Thoracic aorta (tissue), 2 donors: ENCODE measurements at regions not wholly inside any gene's neighbourhood (a gene's known extent, or its start where the extent isn't known, plus 50 kb on each side); places are given as distances from the start of the nearest gene placed in this dataset.

Experiments used
- ATAC-seq: fragments of 150-250 bp; one replicate; pipeline ENCODE4 v1.8.0; 2017; ENCODE audit warnings: low read depth; ENCODE audit not compliant: insufficient number of reproducible peaks, low FRiP score
- DNase-seq: peaks from one replicate; pipeline ENCODE4 v3.0.0-alpha.2; 2020; ENCODE audit warnings: low spot score
- H3K27ac ChIP-seq, 2 donors: fragments of 200-600 bp; sonication (generic); 1 replicate in 1 of 2; 2 replicates in 1 of 2; pipeline ENCODE4 v1.5.1; 2016; ENCODE audit warnings: mild to moderate bottlenecking in 2 of 2, moderate library complexity in 2 of 2
- H3K27me3 ChIP-seq: fragments of 200-600 bp; sonication (generic); replicated peaks from 2 replicates; pipeline ENCODE4 v1.6.0; 2016; ENCODE audit warnings: mild to moderate bottlenecking; ENCODE audit not compliant: insufficient read depth
- H3K36me3 ChIP-seq: fragments of 200-600 bp; sonication (generic); one replicate; pipeline ENCODE4 v1.5.1; 2016
- H3K4me1 ChIP-seq, 2 donors: fragments of 200-600 bp; sonication (generic); 1 replicate in 1 of 2; 2 replicates in 1 of 2; pipeline versions ENCODE4 v1.5.1 to v1.6.0; 2016; ENCODE audit warnings: low read depth in 2 of 2, mild to moderate bottlenecking in 1 of 2; ENCODE audit not compliant: control insufficient read depth in 1 of 2
- H3K4me3 ChIP-seq: fragments of 200-600 bp; sonication (generic); 2 replicates; pipeline ENCODE4 v1.5.1; 2016; ENCODE audit warnings: mild to moderate bottlenecking
- H3K9me3 ChIP-seq: fragments of 200-600 bp; sonication (generic); 2 replicates; pipeline ENCODE4 v1.5.1; 2016
- TF ChIP-seq, protein P1 (sequence below): fragments of 200-600 bp; sonication (generic); IDR thresholded peaks from one replicate; pipeline ENCODE4 v1.5.1; 2019; ENCODE audit warnings: antibody characterized with exemption

DNA sequence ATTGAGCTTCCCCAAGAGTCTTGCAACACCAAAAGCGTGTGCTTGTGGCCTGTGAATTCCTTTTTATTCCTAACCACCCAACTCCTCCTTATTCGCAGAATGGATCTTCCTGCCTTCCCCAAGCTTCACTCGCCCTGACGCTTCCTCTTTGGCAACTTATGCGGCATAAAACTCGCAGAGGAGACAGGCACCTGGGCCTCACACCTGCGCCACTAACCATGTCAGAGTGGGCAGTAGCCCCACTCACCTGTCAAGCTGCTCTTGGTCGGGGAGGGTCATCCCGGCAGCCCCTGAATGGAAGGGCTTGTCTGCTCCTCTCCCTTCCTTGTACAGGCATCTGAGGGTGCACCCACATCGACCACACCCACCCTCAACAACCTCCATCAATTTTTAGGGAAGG is 106.9 kb upstream of the GPC1 start:
- Histone ChIP-seq H3K36me3 (no peaks in the 10 kb centered on the region), H3K4me1 (peaks cover 0 to 7% of the 10 kb centered on the region in 2 donors), H3K4me3 (no peak overlapping the region), H3K9me3 (no peaks in the 10 kb centered on the region), H3K27ac (no peak overlapping the region), H3K27me3 (no peaks in the 10 kb centered on the region)
- ATAC-seq, result no peak
- TF ChIP-seq, protein P1, sequence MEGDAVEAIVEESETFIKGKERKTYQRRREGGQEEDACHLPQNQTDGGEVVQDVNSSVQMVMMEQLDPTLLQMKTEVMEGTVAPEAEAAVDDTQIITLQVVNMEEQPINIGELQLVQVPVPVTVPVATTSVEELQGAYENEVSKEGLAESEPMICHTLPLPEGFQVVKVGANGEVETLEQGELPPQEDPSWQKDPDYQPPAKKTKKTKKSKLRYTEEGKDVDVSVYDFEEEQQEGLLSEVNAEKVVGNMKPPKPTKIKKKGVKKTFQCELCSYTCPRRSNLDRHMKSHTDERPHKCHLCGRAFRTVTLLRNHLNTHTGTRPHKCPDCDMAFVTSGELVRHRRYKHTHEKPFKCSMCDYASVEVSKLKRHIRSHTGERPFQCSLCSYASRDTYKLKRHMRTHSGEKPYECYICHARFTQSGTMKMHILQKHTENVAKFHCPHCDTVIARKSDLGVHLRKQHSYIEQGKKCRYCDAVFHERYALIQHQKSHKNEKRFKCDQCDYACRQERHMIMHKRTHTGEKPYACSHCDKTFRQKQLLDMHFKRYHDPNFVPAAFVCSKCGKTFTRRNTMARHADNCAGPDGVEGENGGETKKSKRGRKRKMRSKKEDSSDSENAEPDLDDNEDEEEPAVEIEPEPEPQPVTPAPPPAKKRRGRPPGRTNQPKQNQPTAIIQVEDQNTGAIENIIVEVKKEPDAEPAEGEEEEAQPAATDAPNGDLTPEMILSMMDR, result no peak
- no peak for DNase-seq

DNA sequence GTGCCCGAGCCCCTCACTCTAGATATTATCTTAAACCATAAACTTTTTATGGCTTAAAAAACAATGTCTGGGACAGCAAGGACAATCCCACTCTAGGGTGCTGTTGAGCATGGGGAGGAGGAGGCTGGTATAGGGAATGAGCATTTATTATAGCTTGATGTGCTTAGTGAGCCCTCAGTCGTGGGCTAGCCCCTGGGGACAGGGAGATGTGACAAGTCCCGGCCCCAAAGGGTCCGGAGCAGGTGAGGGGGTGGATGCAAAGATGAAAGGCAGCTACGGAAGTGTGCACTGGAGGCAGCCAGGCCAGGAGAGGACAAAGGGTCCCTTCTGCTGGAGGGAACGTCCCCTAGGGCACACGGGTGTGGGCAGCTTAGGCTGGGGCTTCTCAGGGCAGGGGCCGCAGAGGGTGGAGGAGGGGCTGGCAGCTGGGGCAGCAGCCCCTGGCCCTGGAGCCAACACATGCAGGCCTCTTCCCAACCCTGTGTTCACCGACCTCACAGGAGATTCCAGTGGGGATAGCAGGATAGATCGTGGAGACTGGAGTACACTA is 106.3 kb upstream of the GPC1 start:
- Histone ChIP-seq H3K36me3 (no peaks in the 10 kb centered on the region), H3K27ac (no peak overlapping the region), H3K4me3 (no peak overlapping the region), H3K27me3 (no peaks in the 10 kb centered on the region), H3K4me1 (peaks cover 0 to 7% of the 10 kb centered on the region in 2 donors), H3K9me3 (no peaks in the 10 kb centered on the region)
- ATAC-seq (no peak), DNase-seq (no peak)
- TF ChIP-seq, protein P1, result no peak

DNA sequence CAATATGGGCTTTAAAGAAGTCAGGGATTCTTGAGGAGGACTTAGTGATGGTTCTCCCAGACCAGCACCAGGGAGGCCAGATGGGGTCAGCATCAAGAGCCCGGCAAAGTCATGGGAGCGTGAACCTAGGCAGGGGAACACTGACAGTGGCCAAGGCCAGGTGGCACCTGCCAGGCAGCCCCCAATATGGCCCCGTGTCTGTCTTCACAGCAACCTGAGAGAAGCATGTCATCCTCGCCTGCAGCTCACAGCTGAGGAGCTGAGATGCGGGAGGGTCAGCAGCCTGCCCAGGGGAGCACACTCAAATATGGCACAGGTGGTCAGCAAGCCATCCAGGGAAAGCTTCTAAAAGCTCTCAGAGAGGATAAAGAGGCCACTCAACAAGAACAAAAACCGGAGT is 105.7 kb upstream of the GPC1 start:
- TF ChIP-seq, protein P1, result no peak

DNA sequence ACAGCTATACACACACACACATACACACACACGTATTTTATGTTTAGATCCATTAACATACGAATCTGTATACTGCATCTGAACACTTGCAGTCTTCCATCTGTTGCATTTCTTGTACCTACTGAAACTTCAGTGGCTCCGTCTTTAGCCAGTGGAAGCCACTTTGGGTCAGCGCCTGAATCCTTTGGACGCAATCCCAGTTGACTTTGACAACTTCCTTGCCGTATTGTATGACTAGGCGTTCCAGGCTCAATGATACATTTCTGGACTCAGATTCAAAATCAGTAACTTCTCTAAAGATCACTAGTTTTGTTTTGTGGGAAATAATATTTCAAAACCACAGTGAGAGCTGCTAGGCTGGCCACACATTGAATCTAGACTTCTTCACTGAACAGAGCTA is 101.5 kb upstream of the GPC1 start:
- Histone ChIP-seq H3K4me1 (no peaks in the 10 kb centered on the region), H3K4me3 (no peak overlapping the region), H3K27me3 (no peaks in the 10 kb centered on the region), H3K27ac (no peak overlapping the region), H3K36me3 (no peaks in the 10 kb centered on the region), H3K9me3 (no peaks in the 10 kb centered on the region)
- DNase-seq (no peak), ATAC-seq (no peak)
- TF ChIP-seq, protein P1, result no peak

More for the DNA sequence above, 105.7 kb upstream of the GPC1 start:
- Histone ChIP-seq H3K4me3 (no peak overlapping the region), H3K4me1 (peaks cover 0 to 7% of the 10 kb centered on the region in 2 donors), H3K36me3 (no peaks in the 10 kb centered on the region), H3K9me3 (no peaks in the 10 kb centered on the region), H3K27me3 (no peaks in the 10 kb centered on the region), H3K27ac (no peak overlapping the region)
- no peak for ATAC-seq
- no peak for DNase-seq

DNA sequence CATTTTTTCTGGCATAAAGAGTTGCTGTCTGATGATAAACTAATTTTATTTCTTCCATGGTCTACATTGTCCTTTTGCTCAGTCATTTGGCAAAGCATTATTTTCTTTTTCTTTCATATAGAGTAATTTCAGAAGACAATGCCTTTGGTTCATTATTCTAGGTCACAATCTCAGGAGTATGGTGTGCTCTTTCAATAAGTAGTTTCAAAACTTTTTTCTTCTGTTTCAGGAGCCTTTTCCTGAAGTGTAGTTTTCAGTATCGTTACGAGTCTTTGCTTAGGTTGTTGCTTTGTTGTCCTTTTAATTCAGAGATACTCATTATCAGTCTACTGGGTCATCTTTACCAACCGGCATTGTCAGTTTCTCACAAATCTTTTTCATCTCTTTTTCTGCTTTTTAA is 100.4 kb upstream of the GPC1 start:
- Histone ChIP-seq H3K9me3 (no peaks in the 10 kb centered on the region), H3K4me1 (no peaks in the 10 kb centered on the region), H3K27me3 (no peaks in the 10 kb centered on the region), H3K27ac (no peak overlapping the region), H3K36me3 (no peaks in the 10 kb centered on the region), H3K4me3 (no peak overlapping the region)
- no peak for ATAC-seq
- TF ChIP-seq, protein P1, result no peak
- DNase-seq, result no peak
